Fibroblast of lung (primary cell): ENCODE measurements at regions not wholly inside any gene's neighbourhood (a gene's known extent, or its start where the extent isn't known, plus 50 kb on each side); places are given as distances from the start of the nearest gene placed in this dataset.

Experiments
- DNase-seq, 2 donors: peaks; one replicate each; pipeline versions ENCODE4 v3.0.0 to v3.0.0-alpha.2; 2010; ENCODE audit warnings: low read depth in 2 of 2
- H2AFZ ChIP-seq: 2 replicates; pipeline ENCODE4 v1.5.1; 2012; ENCODE audit warnings: low read length, control low read depth, inconsistent platforms
- H3K27ac ChIP-seq: 2 replicates; pipeline ENCODE4 v1.5.1; 2011; ENCODE audit warnings: low read length, control low read depth; ENCODE audit not compliant: insufficient read depth
- H3K27me3 ChIP-seq: 2 replicates; pipeline ENCODE4 v1.5.1; 2011; ENCODE audit warnings: mild to moderate bottlenecking, low read length; ENCODE audit not compliant: control insufficient read depth, insufficient read depth
- H3K36me3 ChIP-seq: 2 replicates; pipeline ENCODE4 v1.5.1; 2011; ENCODE audit warnings: low read length; ENCODE audit not compliant: control insufficient read depth, insufficient read depth
- H3K4me1 ChIP-seq: 2 replicates; pipeline ENCODE4 v1.5.1; 2011; ENCODE audit warnings: low read length; ENCODE audit not compliant: control insufficient read depth, insufficient read depth; ENCODE audit errors: extremely low read depth
- H3K4me2 ChIP-seq: 2 replicates; pipeline ENCODE4 v1.5.1; 2011; ENCODE audit warnings: low read length, control low read depth; ENCODE audit not compliant: insufficient read depth; ENCODE audit errors: extremely low read depth
- H3K4me3 ChIP-seq, 4 experiments: fragments of 200-600 bp in 1 of 4; sonication (generic) in 1 of 4; replicated peaks in 1 of 4; 2 replicates each; pipeline ENCODE4 v1.5.1; 2011 to 2016; ENCODE audit warnings: low read length in 4 of 4, low read depth in 3 of 4, mild to moderate bottlenecking in 3 of 4, control low read depth in 2 of 4, inconsistent platforms in 1 of 4, mixed read lengths in 1 of 4; ENCODE audit not compliant: insufficient read depth in 1 of 4; ENCODE audit errors: control extremely low read depth in 1 of 4
- H3K79me2 ChIP-seq: 2 replicates; pipeline ENCODE4 v1.5.1; 2012; ENCODE audit warnings: mild to moderate bottlenecking, low read length, inconsistent platforms; ENCODE audit not compliant: control insufficient read depth, insufficient read depth
- H3K9ac ChIP-seq: 2 replicates; pipeline ENCODE4 v1.5.1; 2011; ENCODE audit warnings: mild to moderate bottlenecking, low read length, control low read depth; ENCODE audit not compliant: insufficient read depth
- H3K9me3 ChIP-seq: 2 replicates; pipeline ENCODE4 v1.5.1; 2012; ENCODE audit warnings: low read depth, low read length; ENCODE audit not compliant: control insufficient read depth, insufficient read depth
- H4K20me1 ChIP-seq: 2 replicates; pipeline ENCODE4 v1.5.1; 2011; ENCODE audit warnings: low read length; ENCODE audit not compliant: control insufficient read depth, insufficient read depth; ENCODE audit errors: extremely low read depth
- EZH2 ChIP-seq: IDR thresholded peaks from 2 replicates; pipeline ENCODE4 v1.5.1; 2012; ENCODE audit warnings: low read length, control low read depth, mild to moderate bottlenecking; ENCODE audit errors: missing control alignments
- TF ChIP-seq, protein P1 (sequence below), 2 donors: IDR thresholded peaks in 1 of 2; conservative IDR thresholded peaks in 1 of 2; 1 replicate in 1 of 2; 2 replicates in 1 of 2; pipeline ENCODE4 v1.5.1; 2011 to 2012; ENCODE audit warnings: low read length in 2 of 2, control low read depth in 1 of 2, inconsistent platforms in 1 of 2, low read depth in 1 of 2, mild to moderate bottlenecking in 1 of 2

DNA sequence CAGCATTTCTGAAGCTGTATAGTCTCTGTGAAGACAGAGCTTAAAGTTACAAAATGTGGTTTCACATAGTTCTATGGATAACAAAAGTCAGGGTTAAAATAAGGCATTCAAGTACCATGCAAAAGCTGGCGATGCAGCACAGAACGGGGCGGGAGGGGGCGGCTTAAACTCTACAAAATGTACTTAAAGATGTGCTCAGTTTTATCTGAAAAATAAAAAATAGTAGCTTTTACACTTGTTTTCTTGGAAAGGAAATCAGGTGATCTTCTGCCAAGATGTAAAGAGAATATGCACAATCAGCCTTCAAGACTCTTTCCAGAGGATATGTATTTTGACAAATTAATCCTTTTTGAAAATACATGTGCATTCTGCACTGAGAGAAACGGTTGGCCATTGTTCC lies 301.7 kb upstream of the EMCN start:
- H2AFZ ChIP-seq, result no peak overlapping the region
- H3K9ac ChIP-seq, result no peak overlapping the region
- no peaks in the 10 kb centered on the region for H3K27me3 ChIP-seq
- no peak overlapping the region for H3K27ac ChIP-seq
- no peaks in the 10 kb centered on the region for H3K9me3 ChIP-seq
- no peaks in the 10 kb centered on the region for H3K79me2 ChIP-seq
- no peak overlapping the region for H3K4me2 ChIP-seq
- no peak overlapping the region for H3K4me3 ChIP-seq
- H4K20me1 ChIP-seq, result no peaks in the 10 kb centered on the region
- H3K4me1 ChIP-seq, result no peaks in the 10 kb centered on the region
- DNase-seq, result no peak
- no peaks in the 10 kb centered on the region for H3K36me3 ChIP-seq
- TF ChIP-seq, protein P1, sequence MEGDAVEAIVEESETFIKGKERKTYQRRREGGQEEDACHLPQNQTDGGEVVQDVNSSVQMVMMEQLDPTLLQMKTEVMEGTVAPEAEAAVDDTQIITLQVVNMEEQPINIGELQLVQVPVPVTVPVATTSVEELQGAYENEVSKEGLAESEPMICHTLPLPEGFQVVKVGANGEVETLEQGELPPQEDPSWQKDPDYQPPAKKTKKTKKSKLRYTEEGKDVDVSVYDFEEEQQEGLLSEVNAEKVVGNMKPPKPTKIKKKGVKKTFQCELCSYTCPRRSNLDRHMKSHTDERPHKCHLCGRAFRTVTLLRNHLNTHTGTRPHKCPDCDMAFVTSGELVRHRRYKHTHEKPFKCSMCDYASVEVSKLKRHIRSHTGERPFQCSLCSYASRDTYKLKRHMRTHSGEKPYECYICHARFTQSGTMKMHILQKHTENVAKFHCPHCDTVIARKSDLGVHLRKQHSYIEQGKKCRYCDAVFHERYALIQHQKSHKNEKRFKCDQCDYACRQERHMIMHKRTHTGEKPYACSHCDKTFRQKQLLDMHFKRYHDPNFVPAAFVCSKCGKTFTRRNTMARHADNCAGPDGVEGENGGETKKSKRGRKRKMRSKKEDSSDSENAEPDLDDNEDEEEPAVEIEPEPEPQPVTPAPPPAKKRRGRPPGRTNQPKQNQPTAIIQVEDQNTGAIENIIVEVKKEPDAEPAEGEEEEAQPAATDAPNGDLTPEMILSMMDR (conservative IDR thresholded peaks at IDR 0.05 in 1 of 2, IDR thresholded peaks at IDR 0.05 in 1 of 2; ENCODE audit: low read depth in 1 of 2, low read length in 2 of 2), result no peak
- no peak for TF ChIP-seq EZH2

DNA sequence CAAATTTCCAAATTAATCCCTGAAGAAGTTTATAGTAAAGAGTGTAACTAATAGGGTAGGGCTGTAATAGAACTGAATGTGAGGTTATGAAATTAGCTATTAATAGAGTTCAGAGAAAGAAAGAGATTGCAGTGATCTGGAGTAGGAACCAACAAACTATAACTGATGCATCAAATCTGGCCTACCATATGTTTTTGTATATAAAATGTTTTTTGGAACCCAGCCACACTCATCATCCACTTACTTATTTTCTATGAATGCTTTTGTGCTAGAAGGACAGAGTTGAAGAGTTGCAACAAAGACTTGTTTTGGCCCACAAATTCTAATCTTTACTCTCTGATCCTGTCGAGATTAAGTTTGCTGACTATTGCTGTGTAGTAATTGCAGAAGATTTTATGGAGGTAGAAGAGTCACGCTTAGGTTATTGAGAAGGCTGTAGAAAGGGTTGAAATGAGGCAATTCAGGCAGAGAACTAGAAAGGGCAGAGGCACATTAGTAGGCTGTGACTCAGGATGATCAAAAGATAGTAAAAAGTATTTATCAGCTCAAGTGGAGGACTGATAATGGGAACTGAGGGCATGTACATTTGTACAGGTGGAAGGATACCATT lies 298.7 kb upstream of the EMCN start:
- Histone ChIP-seq H3K27ac (no peak overlapping the region), H3K4me2 (no peak overlapping the region), H3K4me3 (no peak overlapping the region), H3K27me3 (no peaks in the 10 kb centered on the region), H3K9ac (no peak overlapping the region), H2AFZ (no peak overlapping the region), H3K9me3 (no peaks in the 10 kb centered on the region), H4K20me1 (no peaks in the 10 kb centered on the region), H3K79me2 (no peaks in the 10 kb centered on the region), H3K4me1 (no peaks in the 10 kb centered on the region), H3K36me3 (no peaks in the 10 kb centered on the region)
- peak in 1 of 2 donors; percentile 1 for DNase-seq
- TF ChIP-seq, protein P1 (conservative IDR thresholded peaks at IDR 0.05 in 1 of 2, IDR thresholded peaks at IDR 0.05 in 1 of 2; ENCODE audit: low read depth in 1 of 2, low read length in 2 of 2), result no peak
- no peak for TF ChIP-seq EZH2

DNA sequence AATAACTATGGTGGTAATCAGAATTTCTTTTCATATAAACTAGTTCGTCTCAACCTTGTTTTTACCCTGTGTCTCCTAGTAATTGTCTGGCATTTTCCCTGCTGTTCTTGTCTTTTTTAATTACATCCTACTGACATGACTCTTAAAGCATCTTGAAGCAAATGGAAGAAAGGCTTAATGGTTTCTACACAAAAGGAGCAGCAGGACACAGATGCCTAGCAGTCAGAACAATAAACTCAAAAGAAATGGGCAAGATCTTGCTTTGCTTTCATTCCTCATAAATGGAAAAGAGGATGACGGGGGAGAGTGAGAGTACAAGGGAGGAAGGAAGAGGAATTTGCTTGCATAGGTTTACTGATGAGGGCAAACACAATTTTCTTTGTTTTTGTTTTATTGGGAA lies 293.2 kb upstream of the EMCN start:
- Histone ChIP-seq H2AFZ (no peak overlapping the region), H3K36me3 (no peaks in the 10 kb centered on the region), H3K9me3 (no peaks in the 10 kb centered on the region), H3K27ac (no peak overlapping the region), H3K4me1 (no peaks in the 10 kb centered on the region), H3K79me2 (no peaks in the 10 kb centered on the region), H4K20me1 (no peaks in the 10 kb centered on the region), H3K9ac (no peak overlapping the region), H3K4me2 (no peak overlapping the region), H3K27me3 (no peaks in the 10 kb centered on the region), H3K4me3 (no peak overlapping the region)
- TF ChIP-seq, protein P1 (conservative IDR thresholded peaks at IDR 0.05 in 1 of 2, IDR thresholded peaks at IDR 0.05 in 1 of 2; ENCODE audit: low read depth in 1 of 2, low read length in 2 of 2), result no peak
- no peak for TF ChIP-seq EZH2
- DNase-seq, result no peak
